DOHH2 (cell line): ENCODE measurements at regions not wholly inside any gene's neighbourhood (a gene's known extent, or its start where the extent isn't known, plus 50 kb on each side); places are given as distances from the start of the nearest gene placed in this dataset.

Experiments used
- H3F3A ChIP-seq: fragments of 200-600 bp; sonication (generic), shearing (Covaris generic); 2 replicates; pipeline ENCODE4 v1.6.0; 2016; ENCODE audit warnings: antibody characterized with exemption, mild to moderate bottlenecking; ENCODE audit not compliant: control insufficient read depth, insufficient read depth
- H3K27ac ChIP-seq: fragments of 200-600 bp; sonication (generic); 2 replicates; pipeline ENCODE4 v1.5.1; 2014; ENCODE audit warnings: low read depth, mild to moderate bottlenecking, low read length, moderate library complexity
- H3K27me3 ChIP-seq: fragments of 200-600 bp; sonication (generic); 2 replicates; pipeline ENCODE4 v1.6.1; 2014; ENCODE audit warnings: mild to moderate bottlenecking, low read length, mixed read lengths; ENCODE audit not compliant: control insufficient read depth
- H3K36me3 ChIP-seq: fragments of 200-600 bp; sonication (generic); 2 replicates; pipeline ENCODE4 v1.6.1; 2014; ENCODE audit warnings: mild to moderate bottlenecking, low read length, moderate library complexity, mixed read lengths; ENCODE audit not compliant: control insufficient read depth
- H3K4me1 ChIP-seq: fragments of 200-600 bp; sonication (generic); 2 replicates; pipeline ENCODE4 v1.6.1; 2014; ENCODE audit warnings: mild to moderate bottlenecking, low read length, mixed read lengths; ENCODE audit not compliant: control insufficient read depth
- H3K4me2 ChIP-seq: fragments of 200-600 bp; sonication (generic); 2 replicates; pipeline ENCODE4 v1.6.0; 2014; ENCODE audit warnings: mild to moderate bottlenecking, low read length, moderate library complexity
- H3K4me3 ChIP-seq: fragments of 200-600 bp; sonication (generic); 2 replicates; pipeline ENCODE4 v1.5.1; 2014; ENCODE audit warnings: mild to moderate bottlenecking, low read length, mixed read lengths
- H3K79me2 ChIP-seq: fragments of 200-600 bp; sonication (generic); 2 replicates; pipeline ENCODE4 v1.6.1; 2014; ENCODE audit warnings: mild to moderate bottlenecking, low read length, mixed read lengths; ENCODE audit not compliant: control insufficient read depth
- H3K9me2 ChIP-seq: fragments of 200-600 bp; sonication (generic); replicated peaks from 2 replicates; pipeline ENCODE4 v1.6.1; 2014; ENCODE audit warnings: mild to moderate bottlenecking, low read length, mixed read lengths; ENCODE audit not compliant: control insufficient read depth
- H3K9me3 ChIP-seq: fragments of 200-600 bp; sonication (generic); 2 replicates; pipeline ENCODE4 v1.6.1; 2014; ENCODE audit warnings: antibody characterized with exemption, low read length, mixed read lengths; ENCODE audit not compliant: control insufficient read depth, insufficient read depth
- H4K20me1 ChIP-seq: fragments of 200-600 bp; sonication (generic); 2 replicates; pipeline ENCODE4 v1.6.0; 2014; ENCODE audit warnings: low read depth, mild to moderate bottlenecking, antibody characterized with exemption, low read length, moderate library complexity; ENCODE audit not compliant: control insufficient read depth, insufficient read depth
- EZH2phosphoT487 ChIP-seq: fragments of 200-600 bp; sonication (generic); IDR thresholded peaks from 2 replicates; pipeline ENCODE4 v1.6.1; 2017; ENCODE audit warnings: borderline replicate concordance, mild to moderate bottlenecking, antibody characterized with exemption, low read length, moderate library complexity, mixed read lengths
- TF ChIP-seq, protein P1 (sequence below): fragments of 200-600 bp; sonication (generic); IDR thresholded peaks from one replicate; pipeline ENCODE4 v1.5.1; 2014; ENCODE audit warnings: antibody characterized with exemption, mild to moderate bottlenecking, low read depth, low read length; ENCODE audit not compliant: poor library complexity, severe bottlenecking

GRCh38 chr20:59403962-59404314 is 103.5 kb downstream of the EDN3 start:
- Histone ChIP-seq H3K9me3 (no peaks in the 10 kb centered on the region), H3K79me2 (no peaks in the 10 kb centered on the region), H3K36me3 (no peaks in the 10 kb centered on the region), H3K4me2 (peak overlapping the region; percentile 28), H3K4me3 (no peak overlapping the region), H4K20me1 (no peaks in the 10 kb centered on the region), H3K9me2 (no peaks in the 10 kb centered on the region), H3K4me1 (peaks cover 8% of the 10 kb centered on the region), H3K27ac (no peak overlapping the region), H3F3A (no peaks in the 10 kb centered on the region), H3K27me3 (peaks cover 43% of the 10 kb centered on the region)
- no peak for TF ChIP-seq EZH2phosphoT487
- TF ChIP-seq, protein P1, sequence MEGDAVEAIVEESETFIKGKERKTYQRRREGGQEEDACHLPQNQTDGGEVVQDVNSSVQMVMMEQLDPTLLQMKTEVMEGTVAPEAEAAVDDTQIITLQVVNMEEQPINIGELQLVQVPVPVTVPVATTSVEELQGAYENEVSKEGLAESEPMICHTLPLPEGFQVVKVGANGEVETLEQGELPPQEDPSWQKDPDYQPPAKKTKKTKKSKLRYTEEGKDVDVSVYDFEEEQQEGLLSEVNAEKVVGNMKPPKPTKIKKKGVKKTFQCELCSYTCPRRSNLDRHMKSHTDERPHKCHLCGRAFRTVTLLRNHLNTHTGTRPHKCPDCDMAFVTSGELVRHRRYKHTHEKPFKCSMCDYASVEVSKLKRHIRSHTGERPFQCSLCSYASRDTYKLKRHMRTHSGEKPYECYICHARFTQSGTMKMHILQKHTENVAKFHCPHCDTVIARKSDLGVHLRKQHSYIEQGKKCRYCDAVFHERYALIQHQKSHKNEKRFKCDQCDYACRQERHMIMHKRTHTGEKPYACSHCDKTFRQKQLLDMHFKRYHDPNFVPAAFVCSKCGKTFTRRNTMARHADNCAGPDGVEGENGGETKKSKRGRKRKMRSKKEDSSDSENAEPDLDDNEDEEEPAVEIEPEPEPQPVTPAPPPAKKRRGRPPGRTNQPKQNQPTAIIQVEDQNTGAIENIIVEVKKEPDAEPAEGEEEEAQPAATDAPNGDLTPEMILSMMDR: peak; percentile 36

GRCh38 chr20:59404749-59405148 is 104.3 kb downstream of the EDN3 start:
- Histone ChIP-seq H3K36me3 (no peaks in the 10 kb centered on the region), H3K4me3 (no peak overlapping the region), H3K9me3 (no peaks in the 10 kb centered on the region), H4K20me1 (no peaks in the 10 kb centered on the region), H3K4me2 (no peak overlapping the region), H3F3A (no peaks in the 10 kb centered on the region), H3K27ac (no peak overlapping the region), H3K4me1 (peaks cover 8% of the 10 kb centered on the region), H3K79me2 (no peaks in the 10 kb centered on the region), H3K27me3 (peaks cover 40% of the 10 kb centered on the region), H3K9me2 (no peaks in the 10 kb centered on the region)
- TF ChIP-seq EZH2phosphoT487: no peak
- TF ChIP-seq, protein P1: no peak

- Histone ChIP-seq H3K9me3 (no peaks in the 10 kb centered on the region), H3K4me3 (no peak overlapping the region), H3K4me1 (peaks cover 8% of the 10 kb centered on the region), H3K9me2 (no peaks in the 10 kb centered on the region), H4K20me1 (no peaks in the 10 kb centered on the region), H3K27me3 (peaks cover 37% of the 10 kb centered on the region), H3K27ac (no peak overlapping the region), H3K36me3 (no peaks in the 10 kb centered on the region), H3F3A (no peaks in the 10 kb centered on the region), H3K4me2 (no peak overlapping the region), H3K79me2 (no peaks in the 10 kb centered on the region)
- TF ChIP-seq, protein P1: no peak
- no peak for TF ChIP-seq EZH2phosphoT487
Measured at GRCh38 chr20:59405226-59406200, 105.1 kb downstream of the EDN3 start.
